DOHH2 (cell line): ENCODE measurements at regions not wholly inside any gene's neighbourhood (a gene's known extent, or its start where the extent isn't known, plus 50 kb on each side); places are given as distances from the start of the nearest gene placed in this dataset.

Experiments
- CTCF ChIP-seq: fragments of 200-600 bp; sonication (generic); IDR thresholded peaks from one replicate; pipeline ENCODE4 v1.5.1; 2014; ENCODE audit warnings: antibody characterized with exemption, mild to moderate bottlenecking, low read depth, low read length; ENCODE audit not compliant: poor library complexity, severe bottlenecking
- EZH2phosphoT487 ChIP-seq: fragments of 200-600 bp; sonication (generic); IDR thresholded peaks from 2 replicates; pipeline ENCODE4 v1.6.1; 2017; ENCODE audit warnings: borderline replicate concordance, mild to moderate bottlenecking, antibody characterized with exemption, low read length, moderate library complexity, mixed read lengths

DNA sequence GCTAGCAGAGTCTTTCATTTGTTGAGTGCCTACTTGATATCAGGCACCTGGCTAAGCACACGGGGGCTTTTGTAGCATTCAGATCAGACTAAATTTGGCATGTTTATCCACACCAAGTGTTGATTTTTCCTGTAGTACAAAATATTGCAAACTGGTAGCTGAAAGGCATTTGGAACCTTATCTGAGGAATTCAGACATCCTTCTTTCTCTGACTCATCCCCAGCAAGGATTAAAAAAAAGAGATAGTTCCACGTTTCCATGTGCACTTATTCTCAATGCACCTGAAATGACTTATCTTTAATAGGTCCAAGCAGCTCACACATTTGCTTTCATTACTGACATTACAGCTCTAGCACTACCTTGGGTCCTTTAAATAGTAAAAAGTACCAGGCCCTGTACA is 786.0 kb upstream of the GRM7 start:
- TF ChIP-seq CTCF (no peak), EZH2phosphoT487 (no peak)
